ELF-1 (cell line): ENCODE measurements at regions not wholly inside any gene's neighbourhood (a gene's known extent, or its start where the extent isn't known, plus 50 kb on each side); places are given as distances from the start of the nearest gene placed in this dataset.

Source experiments
- DNase-seq: peaks from one replicate; pipeline ENCODE4 v3.0.0-alpha.2; 2016; ENCODE audit warnings: low read depth, low spot score

- no peak for DNase-seq
Observed at GRCh38 chr10:45197816-45198485, 117.5 kb downstream of the OR13A1 start.

- DNase-seq: peak; percentile 27
Observed at GRCh38 chr10:45198486-45199204, 116.8 kb downstream of the OR13A1 start.

GRCh38 chr10:45199205-45199740 lies 116.1 kb downstream of the OR13A1 start:
- no peak for DNase-seq

GRCh38 chr10:45201271-45201670 lies 114.1 kb downstream of the OR13A1 start:
- no peak for DNase-seq

- no peak for DNase-seq
Observed at GRCh38 chr10:45202242-45202641, 113.2 kb downstream of the OR13A1 start.

- DNase-seq: no peak
Observed at GRCh38 chr10:45204954-45205775, 110.2 kb downstream of the OR13A1 start.

GRCh38 chr10:45209888-45210287 lies 105.5 kb downstream of the OR13A1 start:
- DNase-seq: no peak

GRCh38 chr10:45211576-45211975 lies 103.8 kb downstream of the OR13A1 start:
- DNase-seq: no peak

GRCh38 chr10:45219416-45219815 lies 96.0 kb downstream of the OR13A1 start:
- DNase-seq: no peak

GRCh38 chr10:45220931-45221330 lies 94.5 kb downstream of the OR13A1 start:
- no peak for DNase-seq

- no peak for DNase-seq
Observed at GRCh38 chr10:45224219-45224841, 91.1 kb downstream of the OR13A1 start.

- no peak for DNase-seq
Observed at GRCh38 chr10:45227042-45227441, 88.4 kb downstream of the OR13A1 start.

- no peak for DNase-seq
Observed at GRCh38 chr10:45227456-45227855, 88.0 kb downstream of the OR13A1 start.

GRCh38 chr10:45229823-45230222 lies 85.6 kb downstream of the OR13A1 start:
- no peak for DNase-seq

GRCh38 chr10:45235260-45235769 lies 80.1 kb downstream of the OR13A1 start:
- peak; percentile 72 for DNase-seq

- DNase-seq: no peak
Observed at GRCh38 chr10:45235798-45236220, 79.6 kb downstream of the OR13A1 start.

- DNase-seq: no peak
Observed at GRCh38 chr10:45238896-45239295, 76.5 kb downstream of the OR13A1 start.

GRCh38 chr10:45239642-45240041 lies 75.8 kb downstream of the OR13A1 start:
- no peak for DNase-seq

GRCh38 chr10:45241865-45242520 lies 73.4 kb downstream of the OR13A1 start:
- no peak for DNase-seq

GRCh38 chr10:45243261-45243660 lies 72.1 kb downstream of the OR13A1 start:
- no peak for DNase-seq

GRCh38 chr10:45246522-45246921 lies 68.9 kb downstream of the OR13A1 start:
- DNase-seq: no peak
